ENCODE measurements at regions not wholly inside any gene's neighbourhood (a gene's known extent, or its start where the extent isn't known, plus 50 kb on each side); places are given as distances from the start of the nearest gene placed in this dataset.

- TF ChIP-seq CTCF (IDR thresholded peaks at IDR 0.05) (no peak), EZH2 (IDR thresholded peaks at IDR 0.05; ENCODE audit: borderline replicate concordance, insufficient read depth, low read depth, low read length, poor library complexity, severe bottlenecking) (no peak)
These were observed 540.4 kb upstream of the NBEA start for GRCh38 chr13:34401696-34402095.
